ENCODE measurements at regions not wholly inside any gene's neighbourhood (a gene's known extent, or its start where the extent isn't known, plus 50 kb on each side); places are given as distances from the start of the nearest gene placed in this dataset.
A peak's percentile ranks its signal among the peaks of the same experiment; 100 is the strongest.

GRCh38 chr5:35443803-35444595, 173.7 kb upstream of the SPEF2 start:
- DNase-seq (ENCODE audit: low spot score in 2 of 2, unreplicated experiment in 2 of 2), result no peak
- Mint-ChIP-seq H3K27ac (no peak overlapping the region), H3K9me3 (peaks cover 11% of the 10 kb centered on the region), H3K36me3 (no peaks in the 10 kb centered on the region), H3K4me3 (no peak overlapping the region), H3K4me1 (peaks cover 13% of the 10 kb centered on the region), H3K27me3 (ENCODE audit: low read depth) (no peaks in the 10 kb centered on the region)
- no peak for TF ChIP-seq CTCF (IDR thresholded peaks at IDR 0.05; ENCODE audit: unreplicated experiment)

- peaks cover 11% of the 10 kb centered on the region for H3K9me3 Mint-ChIP-seq
- peak overlapping the region; percentile 51 for H3K27ac Mint-ChIP-seq
- DNase-seq (ENCODE audit: low spot score in 2 of 2, unreplicated experiment in 2 of 2), result no peak
- H3K27me3 Mint-ChIP-seq (ENCODE audit: low read depth), result no peaks in the 10 kb centered on the region
- H3K36me3 Mint-ChIP-seq, result no peaks in the 10 kb centered on the region
- no peak overlapping the region for H3K4me3 Mint-ChIP-seq
- no peak for TF ChIP-seq CTCF (IDR thresholded peaks at IDR 0.05; ENCODE audit: unreplicated experiment)
- H3K4me1 Mint-ChIP-seq, result peaks cover 13% of the 10 kb centered on the region
These were observed 174.6 kb upstream of the SPEF2 start for GRCh38 chr5:35442885-35443639.

GRCh38 chr5:35440409-35440808, 177.3 kb upstream of the SPEF2 start:
- H3K27me3 Mint-ChIP-seq (ENCODE audit: low read depth), result no peaks in the 10 kb centered on the region
- peaks cover 13% of the 10 kb centered on the region for H3K4me1 Mint-ChIP-seq
- DNase-seq (ENCODE audit: low spot score in 2 of 2, unreplicated experiment in 2 of 2), result no peak
- TF ChIP-seq CTCF (IDR thresholded peaks at IDR 0.05; ENCODE audit: unreplicated experiment), result no peak
- no peak overlapping the region for H3K4me3 Mint-ChIP-seq
- no peaks in the 10 kb centered on the region for H3K9me3 Mint-ChIP-seq
- H3K36me3 Mint-ChIP-seq, result no peaks in the 10 kb centered on the region
- no peak overlapping the region for H3K27ac Mint-ChIP-seq

GRCh38 chr5:35438786-35439185, 178.9 kb upstream of the SPEF2 start:
- no peak for TF ChIP-seq CTCF (IDR thresholded peaks at IDR 0.05; ENCODE audit: unreplicated experiment)
- no peaks in the 10 kb centered on the region for H3K36me3 Mint-ChIP-seq
- H3K9me3 Mint-ChIP-seq, result no peaks in the 10 kb centered on the region
- H3K4me3 Mint-ChIP-seq, result no peak overlapping the region
- no peak for DNase-seq (ENCODE audit: low spot score in 2 of 2, unreplicated experiment in 2 of 2)
- peaks cover 13% of the 10 kb centered on the region for H3K4me1 Mint-ChIP-seq
- H3K27ac Mint-ChIP-seq, result no peak overlapping the region
- H3K27me3 Mint-ChIP-seq (ENCODE audit: low read depth), result peaks cover 12% of the 10 kb centered on the region

GRCh38 chr5:35438288-35438687, 179.4 kb upstream of the SPEF2 start:
- no peak overlapping the region for H3K4me3 Mint-ChIP-seq
- no peak for TF ChIP-seq CTCF (IDR thresholded peaks at IDR 0.05; ENCODE audit: unreplicated experiment)
- peaks cover 14% of the 10 kb centered on the region for H3K27me3 Mint-ChIP-seq (ENCODE audit: low read depth)
- H3K36me3 Mint-ChIP-seq, result no peaks in the 10 kb centered on the region
- H3K27ac Mint-ChIP-seq, result no peak overlapping the region
- H3K4me1 Mint-ChIP-seq, result peaks cover 10% of the 10 kb centered on the region
- no peak for DNase-seq (ENCODE audit: low spot score in 2 of 2, unreplicated experiment in 2 of 2)
- H3K9me3 Mint-ChIP-seq, result no peaks in the 10 kb centered on the region
